22Rv1 (cell line): ENCODE measurements at regions not wholly inside any gene's neighbourhood (a gene's known extent, or its start where the extent isn't known, plus 50 kb on each side); places are given as distances from the start of the nearest gene placed in this dataset.

Source experiments
- ZFX ChIP-seq: fragments of 450-650 bp; IDR thresholded peaks from 2 replicates; pipeline ENCODE4 v1.6.1; 2017; ENCODE audit warnings: antibody characterized with exemption, borderline replicate concordance
- TF ChIP-seq, protein P1 (sequence below): fragments of 450-650 bp; IDR thresholded peaks from 2 replicates; pipeline ENCODE4 v1.5.1; 2017; ENCODE audit warnings: mild to moderate bottlenecking

DNA sequence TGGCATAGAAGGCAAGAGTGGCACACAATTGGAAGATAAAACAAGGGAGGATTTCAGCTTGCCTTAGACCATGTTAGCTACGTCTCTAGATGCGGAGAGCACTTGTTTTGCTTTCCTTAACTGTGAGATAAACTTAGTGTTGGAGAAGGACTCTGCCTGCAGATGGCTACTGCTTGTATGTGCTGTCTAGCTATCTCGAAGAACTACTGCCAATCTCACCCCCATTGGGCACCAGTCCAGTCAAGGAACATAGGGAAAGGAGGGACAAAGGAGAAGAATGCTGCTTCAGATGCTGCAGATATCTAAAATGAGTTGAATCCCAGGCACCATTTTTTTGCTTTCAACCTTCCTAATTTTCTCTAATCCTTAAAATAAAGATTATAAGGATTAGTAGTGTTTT is 726.0 kb upstream of the ARGLU1 start:
- TF ChIP-seq, protein P1, sequence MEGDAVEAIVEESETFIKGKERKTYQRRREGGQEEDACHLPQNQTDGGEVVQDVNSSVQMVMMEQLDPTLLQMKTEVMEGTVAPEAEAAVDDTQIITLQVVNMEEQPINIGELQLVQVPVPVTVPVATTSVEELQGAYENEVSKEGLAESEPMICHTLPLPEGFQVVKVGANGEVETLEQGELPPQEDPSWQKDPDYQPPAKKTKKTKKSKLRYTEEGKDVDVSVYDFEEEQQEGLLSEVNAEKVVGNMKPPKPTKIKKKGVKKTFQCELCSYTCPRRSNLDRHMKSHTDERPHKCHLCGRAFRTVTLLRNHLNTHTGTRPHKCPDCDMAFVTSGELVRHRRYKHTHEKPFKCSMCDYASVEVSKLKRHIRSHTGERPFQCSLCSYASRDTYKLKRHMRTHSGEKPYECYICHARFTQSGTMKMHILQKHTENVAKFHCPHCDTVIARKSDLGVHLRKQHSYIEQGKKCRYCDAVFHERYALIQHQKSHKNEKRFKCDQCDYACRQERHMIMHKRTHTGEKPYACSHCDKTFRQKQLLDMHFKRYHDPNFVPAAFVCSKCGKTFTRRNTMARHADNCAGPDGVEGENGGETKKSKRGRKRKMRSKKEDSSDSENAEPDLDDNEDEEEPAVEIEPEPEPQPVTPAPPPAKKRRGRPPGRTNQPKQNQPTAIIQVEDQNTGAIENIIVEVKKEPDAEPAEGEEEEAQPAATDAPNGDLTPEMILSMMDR = no peak
- no peak for TF ChIP-seq ZFX
